Liver (tissue), 8 donors: ENCODE measurements at regions not wholly inside any gene's neighbourhood (a gene's known extent, or its start where the extent isn't known, plus 50 kb on each side); places are given as distances from the start of the nearest gene placed in this dataset.

Experiments
- DNase-seq: peaks from one replicate; pipeline ENCODE4 v3.0.0-alpha.2; 2017; ENCODE audit warnings: low spot score
- H3K27ac ChIP-seq, 2 donors: one replicate each; pipeline ENCODE4 v1.7.0; 2013; ENCODE audit warnings: inconsistent platforms in 2 of 2, low read length in 2 of 2, control low read depth in 1 of 2, low read depth in 1 of 2, mild to moderate bottlenecking in 1 of 2
- H3K27me3 ChIP-seq, 4 donors: one replicate each; pipeline versions ENCODE4 v1.6.1 to v1.7.0; 2013; ENCODE audit warnings: low read length in 3 of 4, inconsistent platforms in 1 of 4, mild to moderate bottlenecking in 1 of 4, moderate library complexity in 1 of 4; ENCODE audit not compliant: control insufficient read depth in 4 of 4, insufficient read depth in 4 of 4
- H3K36me3 ChIP-seq, 4 donors: one replicate each; pipeline versions ENCODE4 v1.6.1 to v1.7.0; 2013; ENCODE audit warnings: low read length in 3 of 4, mild to moderate bottlenecking in 3 of 4, low read depth in 1 of 4, moderate library complexity in 1 of 4; ENCODE audit not compliant: control insufficient read depth in 4 of 4, insufficient read depth in 3 of 4
- H3K4me1 ChIP-seq, 4 donors: one replicate each; pipeline versions ENCODE4 v1.6.1 to v1.7.0; 2013; ENCODE audit warnings: low read length in 3 of 4, mild to moderate bottlenecking in 3 of 4, moderate library complexity in 1 of 4; ENCODE audit not compliant: control insufficient read depth in 4 of 4, insufficient read depth in 4 of 4
- H3K4me3 ChIP-seq, 3 donors: one replicate each; pipeline versions ENCODE4 v1.6.1 to v1.7.0; 2013; ENCODE audit warnings: low read length in 3 of 3, control low read depth in 1 of 3, low read depth in 1 of 3, mild to moderate bottlenecking in 1 of 3
- H3K9ac ChIP-seq, 2 donors: one replicate each; pipeline ENCODE4 v1.7.0; 2013; ENCODE audit warnings: low read length in 2 of 2, mild to moderate bottlenecking in 2 of 2, moderate library complexity in 2 of 2, control low read depth in 1 of 2, low read depth in 1 of 2
- H3K9me3 ChIP-seq, 4 donors: one replicate each; pipeline versions ENCODE4 v1.6.1 to v1.7.0; 2013; ENCODE audit warnings: low read length in 3 of 4; ENCODE audit not compliant: control insufficient read depth in 4 of 4
- EGR1 ChIP-seq, 2 donors: IDR thresholded peaks; 2 replicates each; pipeline ENCODE4 v1.6.1; 2016 to 2018; ENCODE audit warnings: antibody characterized with exemption in 2 of 2, low read depth in 2 of 2
- FOXA1 ChIP-seq: IDR thresholded peaks from 2 replicates; pipeline ENCODE4 v1.6.1; 2016; ENCODE audit warnings: antibody characterized with exemption
- FOXA2 ChIP-seq: IDR thresholded peaks from 2 replicates; pipeline ENCODE4 v1.6.1; 2016; ENCODE audit warnings: antibody characterized with exemption
- GABPA ChIP-seq, 2 donors: IDR thresholded peaks in 1 of 2; conservative IDR thresholded peaks in 1 of 2; 2 replicates each; pipeline ENCODE4 v1.6.1; 2016; ENCODE audit warnings: antibody characterized with exemption in 2 of 2, mild to moderate bottlenecking in 1 of 2, moderate library complexity in 1 of 2
- HNF4A ChIP-seq, 2 donors: conservative IDR thresholded peaks; 2 replicates each; pipeline ENCODE4 v1.6.1; 2016; ENCODE audit warnings: antibody characterized with exemption in 2 of 2, mild to moderate bottlenecking in 2 of 2
- HNF4G ChIP-seq: IDR thresholded peaks from 2 replicates; pipeline ENCODE4 v1.6.1; 2016; ENCODE audit warnings: antibody characterized with exemption
- JUND ChIP-seq, 2 donors: IDR thresholded peaks; 2 replicates each; pipeline ENCODE4 v1.6.1; 2016; ENCODE audit warnings: antibody characterized with exemption in 2 of 2
- NR2F2 ChIP-seq: IDR thresholded peaks from 2 replicates; pipeline ENCODE4 v1.6.1; 2016; ENCODE audit warnings: antibody characterized with exemption
- RAD21 ChIP-seq, 2 donors: IDR thresholded peaks; 2 replicates each; pipeline ENCODE4 v1.6.1; 2016; ENCODE audit warnings: antibody characterized with exemption in 2 of 2, mild to moderate bottlenecking in 2 of 2
- RXRA ChIP-seq, 2 donors: IDR thresholded peaks; 2 replicates each; pipeline ENCODE4 v1.6.1; 2017 to 2018; ENCODE audit warnings: antibody characterized with exemption in 2 of 2, mild to moderate bottlenecking in 1 of 2
- SP1 ChIP-seq: IDR thresholded peaks from 2 replicates; pipeline ENCODE4 v1.6.1; 2018; ENCODE audit warnings: antibody characterized with exemption, mild to moderate bottlenecking
- TAF1 ChIP-seq: conservative IDR thresholded peaks from 2 replicates; pipeline ENCODE4 v1.6.1; 2016; ENCODE audit warnings: antibody characterized with exemption, mild to moderate bottlenecking
- YY1 ChIP-seq: IDR thresholded peaks from 2 replicates; pipeline ENCODE4 v1.6.1; 2016; ENCODE audit warnings: antibody characterized with exemption, mild to moderate bottlenecking
- WGBS: extraction: QIAGEN DNeasy Blood & Tissue Kit; methylation state at CpG from one replicate; pipeline ENCODE4 v1.1.7; 2013; 5-methylcytosine and 5-hydroxymethylcytosine counted together
- TF ChIP-seq, protein P1 (sequence below): IDR thresholded peaks from 2 replicates; pipeline ENCODE4 v1.6.1; 2016; ENCODE audit warnings: antibody characterized with exemption, mild to moderate bottlenecking
- TF ChIP-seq, protein P2 (sequence below): fragments of 150-350 bp; IDR thresholded peaks from 2 replicates; pipeline ENCODE4 v1.5.1; 2017; ENCODE audit warnings: improper control_type of control experiment, low read depth, low read length; ENCODE audit not compliant: missing input control
- TF ChIP-seq, protein P3 (sequence below): IDR thresholded peaks from 2 replicates; pipeline ENCODE4 v1.6.1; 2016; ENCODE audit warnings: antibody characterized with exemption
- TF ChIP-seq, protein P4 (sequence below): IDR thresholded peaks from 2 replicates; pipeline ENCODE4 v1.6.1; 2016; ENCODE audit warnings: antibody characterized with exemption
- TF ChIP-seq, protein P5 (sequence below): IDR thresholded peaks from 2 replicates; pipeline ENCODE4 v1.6.1; 2016; ENCODE audit warnings: antibody characterized with exemption
- donor health status: healthy.
- donor health status: healthy.
- donor health status: healthy.
- donor health status: healthy.
- donor health status: healthy.

DNA sequence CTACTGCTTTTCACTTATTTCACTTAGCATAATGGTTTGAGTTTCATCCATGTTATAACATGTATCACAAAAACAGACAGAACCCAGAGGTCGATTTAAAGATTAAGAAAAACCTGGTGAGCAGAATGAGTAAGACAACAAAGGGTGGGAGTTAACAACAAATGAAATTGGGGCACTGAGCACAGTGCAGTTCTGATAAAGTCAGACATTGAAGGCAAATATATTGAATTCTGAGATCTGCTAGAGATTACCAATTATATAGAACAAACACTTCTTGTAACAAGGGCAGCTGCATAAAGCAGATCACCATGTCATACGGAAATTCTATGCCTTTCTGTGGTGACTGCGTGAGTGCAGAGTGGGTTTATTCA is 517.3 kb upstream of the RORB start:
- DNase-seq = no peak
- Histone ChIP-seq H3K9me3 (no peaks in the 10 kb centered on the region), H3K4me1 (no peaks in the 10 kb centered on the region), H3K4me3 (no peak overlapping the region), H3K27me3 (no peaks in the 10 kb centered on the region), H3K36me3 (no peaks in the 10 kb centered on the region), H3K9ac (no peak overlapping the region), H3K27ac (no peak overlapping the region)
- TF ChIP-seq FOXA2 (no peak), TAF1 (no peak), RXRA (IDR thresholded peaks at IDR 0.05) (no peak), HNF4G (no peak), EGR1 (IDR thresholded peaks at IDR 0.05; ENCODE audit: low read depth in 2 of 2) (no peak)
- TF ChIP-seq, protein P1, sequence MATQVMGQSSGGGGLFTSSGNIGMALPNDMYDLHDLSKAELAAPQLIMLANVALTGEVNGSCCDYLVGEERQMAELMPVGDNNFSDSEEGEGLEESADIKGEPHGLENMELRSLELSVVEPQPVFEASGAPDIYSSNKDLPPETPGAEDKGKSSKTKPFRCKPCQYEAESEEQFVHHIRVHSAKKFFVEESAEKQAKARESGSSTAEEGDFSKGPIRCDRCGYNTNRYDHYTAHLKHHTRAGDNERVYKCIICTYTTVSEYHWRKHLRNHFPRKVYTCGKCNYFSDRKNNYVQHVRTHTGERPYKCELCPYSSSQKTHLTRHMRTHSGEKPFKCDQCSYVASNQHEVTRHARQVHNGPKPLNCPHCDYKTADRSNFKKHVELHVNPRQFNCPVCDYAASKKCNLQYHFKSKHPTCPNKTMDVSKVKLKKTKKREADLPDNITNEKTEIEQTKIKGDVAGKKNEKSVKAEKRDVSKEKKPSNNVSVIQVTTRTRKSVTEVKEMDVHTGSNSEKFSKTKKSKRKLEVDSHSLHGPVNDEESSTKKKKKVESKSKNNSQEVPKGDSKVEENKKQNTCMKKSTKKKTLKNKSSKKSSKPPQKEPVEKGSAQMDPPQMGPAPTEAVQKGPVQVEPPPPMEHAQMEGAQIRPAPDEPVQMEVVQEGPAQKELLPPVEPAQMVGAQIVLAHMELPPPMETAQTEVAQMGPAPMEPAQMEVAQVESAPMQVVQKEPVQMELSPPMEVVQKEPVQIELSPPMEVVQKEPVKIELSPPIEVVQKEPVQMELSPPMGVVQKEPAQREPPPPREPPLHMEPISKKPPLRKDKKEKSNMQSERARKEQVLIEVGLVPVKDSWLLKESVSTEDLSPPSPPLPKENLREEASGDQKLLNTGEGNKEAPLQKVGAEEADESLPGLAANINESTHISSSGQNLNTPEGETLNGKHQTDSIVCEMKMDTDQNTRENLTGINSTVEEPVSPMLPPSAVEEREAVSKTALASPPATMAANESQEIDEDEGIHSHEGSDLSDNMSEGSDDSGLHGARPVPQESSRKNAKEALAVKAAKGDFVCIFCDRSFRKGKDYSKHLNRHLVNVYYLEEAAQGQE = no peak
- WGBS = 80% methylated on average over 3 of the region's 3 CpGs

DNA sequence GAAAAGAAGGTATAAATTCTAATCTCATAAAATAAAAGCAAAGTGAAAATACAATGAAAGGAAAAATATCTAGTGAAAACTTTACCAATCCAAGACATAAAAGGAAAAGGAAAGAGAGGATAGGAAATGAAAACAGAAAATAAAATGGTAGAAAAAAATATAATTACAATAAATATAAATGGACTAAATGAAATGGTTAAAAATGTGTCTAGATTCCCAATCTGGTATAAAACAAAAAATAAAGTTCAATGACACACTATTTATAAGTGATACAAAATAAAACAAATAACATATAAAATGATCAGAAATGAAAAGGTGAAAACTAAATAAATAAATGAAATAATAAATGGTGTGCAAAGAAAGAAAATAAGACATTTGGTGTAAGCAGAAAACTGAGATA is 516.4 kb upstream of the RORB start:
- no peaks in the 10 kb centered on the region for H3K4me1 ChIP-seq
- H3K9ac ChIP-seq = no peak overlapping the region
- no peak overlapping the region for H3K4me3 ChIP-seq
- H3K27me3 ChIP-seq = no peaks in the 10 kb centered on the region
- H3K27ac ChIP-seq = no peak overlapping the region
- no peak for TF ChIP-seq SP1
- TF ChIP-seq, protein P2, sequence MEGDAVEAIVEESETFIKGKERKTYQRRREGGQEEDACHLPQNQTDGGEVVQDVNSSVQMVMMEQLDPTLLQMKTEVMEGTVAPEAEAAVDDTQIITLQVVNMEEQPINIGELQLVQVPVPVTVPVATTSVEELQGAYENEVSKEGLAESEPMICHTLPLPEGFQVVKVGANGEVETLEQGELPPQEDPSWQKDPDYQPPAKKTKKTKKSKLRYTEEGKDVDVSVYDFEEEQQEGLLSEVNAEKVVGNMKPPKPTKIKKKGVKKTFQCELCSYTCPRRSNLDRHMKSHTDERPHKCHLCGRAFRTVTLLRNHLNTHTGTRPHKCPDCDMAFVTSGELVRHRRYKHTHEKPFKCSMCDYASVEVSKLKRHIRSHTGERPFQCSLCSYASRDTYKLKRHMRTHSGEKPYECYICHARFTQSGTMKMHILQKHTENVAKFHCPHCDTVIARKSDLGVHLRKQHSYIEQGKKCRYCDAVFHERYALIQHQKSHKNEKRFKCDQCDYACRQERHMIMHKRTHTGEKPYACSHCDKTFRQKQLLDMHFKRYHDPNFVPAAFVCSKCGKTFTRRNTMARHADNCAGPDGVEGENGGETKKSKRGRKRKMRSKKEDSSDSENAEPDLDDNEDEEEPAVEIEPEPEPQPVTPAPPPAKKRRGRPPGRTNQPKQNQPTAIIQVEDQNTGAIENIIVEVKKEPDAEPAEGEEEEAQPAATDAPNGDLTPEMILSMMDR = no peak
- no peak for TF ChIP-seq HNF4G
- TF ChIP-seq GABPA (IDR thresholded peaks at IDR 0.05 in 1 of 2, conservative IDR thresholded peaks at IDR 0.05 in 1 of 2) = no peak
- no peak for TF ChIP-seq FOXA2
- no peak for TF ChIP-seq RAD21 (IDR thresholded peaks at IDR 0.05)
- TF ChIP-seq JUND (IDR thresholded peaks at IDR 0.05) = no peak
- TF ChIP-seq, protein P3, sequence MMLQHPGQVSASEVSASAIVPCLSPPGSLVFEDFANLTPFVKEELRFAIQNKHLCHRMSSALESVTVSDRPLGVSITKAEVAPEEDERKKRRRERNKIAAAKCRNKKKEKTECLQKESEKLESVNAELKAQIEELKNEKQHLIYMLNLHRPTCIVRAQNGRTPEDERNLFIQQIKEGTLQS = no peak
- TF ChIP-seq, protein P4, sequence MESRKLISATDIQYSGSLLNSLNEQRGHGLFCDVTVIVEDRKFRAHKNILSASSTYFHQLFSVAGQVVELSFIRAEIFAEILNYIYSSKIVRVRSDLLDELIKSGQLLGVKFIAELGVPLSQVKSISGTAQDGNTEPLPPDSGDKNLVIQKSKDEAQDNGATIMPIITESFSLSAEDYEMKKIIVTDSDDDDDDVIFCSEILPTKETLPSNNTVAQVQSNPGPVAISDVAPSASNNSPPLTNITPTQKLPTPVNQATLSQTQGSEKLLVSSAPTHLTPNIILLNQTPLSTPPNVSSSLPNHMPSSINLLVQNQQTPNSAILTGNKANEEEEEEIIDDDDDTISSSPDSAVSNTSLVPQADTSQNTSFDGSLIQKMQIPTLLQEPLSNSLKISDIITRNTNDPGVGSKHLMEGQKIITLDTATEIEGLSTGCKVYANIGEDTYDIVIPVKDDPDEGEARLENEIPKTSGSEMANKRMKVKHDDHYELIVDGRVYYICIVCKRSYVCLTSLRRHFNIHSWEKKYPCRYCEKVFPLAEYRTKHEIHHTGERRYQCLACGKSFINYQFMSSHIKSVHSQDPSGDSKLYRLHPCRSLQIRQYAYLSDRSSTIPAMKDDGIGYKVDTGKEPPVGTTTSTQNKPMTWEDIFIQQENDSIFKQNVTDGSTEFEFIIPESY = no peak
- TF ChIP-seq RXRA (IDR thresholded peaks at IDR 0.05) = no peak
- TF ChIP-seq FOXA1 = no peak
- TF ChIP-seq NR2F2 = no peak
- TF ChIP-seq, protein P1 = no peak
- no peak for TF ChIP-seq YY1
- no peak for TF ChIP-seq EGR1 (IDR thresholded peaks at IDR 0.05; ENCODE audit: low read depth in 2 of 2)
- TF ChIP-seq HNF4A (conservative IDR thresholded peaks at IDR 0.05) = no peak
- TF ChIP-seq, protein P5, sequence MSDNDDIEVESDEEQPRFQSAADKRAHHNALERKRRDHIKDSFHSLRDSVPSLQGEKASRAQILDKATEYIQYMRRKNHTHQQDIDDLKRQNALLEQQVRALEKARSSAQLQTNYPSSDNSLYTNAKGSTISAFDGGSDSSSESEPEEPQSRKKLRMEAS = no peak
- no peak for TF ChIP-seq TAF1
- H3K9me3 ChIP-seq = no peaks in the 10 kb centered on the region
- H3K36me3 ChIP-seq = no peaks in the 10 kb centered on the region
- no peak for DNase-seq
